ENCODE measurements at regions not wholly inside any gene's neighbourhood (a gene's known extent, or its start where the extent isn't known, plus 50 kb on each side); places are given as distances from the start of the nearest gene placed in this dataset.

GRCh38 chr7:80587538-80587937 is 50.9 kb upstream of the CD36 start (continued):
- TF ChIP-seq CHD7 (IDR thresholded peaks at IDR 0.05; ENCODE audit: insufficient replicate concordance, low read length) (no peak), CHD2 (IDR thresholded peaks at IDR 0.05; ENCODE audit: low read length) (no peak), KDM5A (IDR thresholded peaks at IDR 0.05; ENCODE audit: low read length) (no peak), SAP30 (IDR thresholded peaks at IDR 0.05; ENCODE audit: insufficient read depth, insufficient replicate concordance, low read length) (no peak), E2F6 (IDR thresholded peaks at IDR 0.05) (no peak), BRCA1 (IDR thresholded peaks at IDR 0.05; ENCODE audit: low read depth, low read length) (no peak), HDAC6 (IDR thresholded peaks at IDR 0.05; ENCODE audit: low read depth, low read length) (no peak), NRF1 (IDR thresholded peaks at IDR 0.05; ENCODE audit: low read depth, low read length) (no peak), HDAC2 (IDR thresholded peaks at IDR 0.05; ENCODE audit: borderline replicate concordance in 1 of 2, low read depth in 2 of 2, low read length in 2 of 2) (no peak)

All from H1 (cell line).